ENCODE measurements at regions not wholly inside any gene's neighbourhood (a gene's known extent, or its start where the extent isn't known, plus 50 kb on each side); places are given as distances from the start of the nearest gene placed in this dataset.

DNA sequence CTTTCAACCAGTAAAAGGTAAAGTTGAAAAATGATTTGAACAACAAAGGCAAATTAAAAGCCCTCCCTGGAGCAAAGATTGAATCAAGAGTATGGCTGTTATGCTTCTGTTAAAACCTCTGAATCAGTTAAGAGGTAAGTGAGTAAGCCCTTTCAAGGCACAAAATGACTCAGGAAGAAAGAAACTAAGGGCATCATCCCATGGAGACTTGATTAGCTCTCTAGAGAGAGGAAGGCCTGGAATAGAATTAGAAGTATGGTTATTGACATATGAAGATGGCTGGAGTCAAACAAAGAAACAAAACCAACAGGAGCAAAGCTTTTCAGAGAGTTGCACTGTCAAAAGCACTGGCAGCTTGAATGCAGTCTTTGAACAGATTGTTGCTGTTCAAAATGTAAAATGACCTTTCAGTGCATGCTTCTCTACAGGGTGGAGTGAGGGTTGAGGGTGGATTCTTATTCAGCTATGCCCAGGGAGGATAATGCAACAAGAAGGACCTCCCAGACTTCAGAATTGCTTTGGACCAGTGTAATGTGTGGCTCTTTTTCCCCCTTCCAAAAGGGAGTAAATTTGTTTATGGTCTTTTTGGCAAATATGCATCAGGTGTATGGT lies 365.5 kb downstream of the GBA3 start:
- CTCF ChIA-PET: no interaction called here
- POLR2A ChIA-PET: no interaction called here
- no peaks in the 10 kb centered on the region for H3K36me3 ChIP-seq (replicated peaks in 1 of 2; ENCODE audit: control extremely low read depth in 1 of 2, control insufficient read depth in 1 of 2, extremely low read depth in 1 of 2, insufficient read depth in 2 of 2, low read length in 1 of 2)

DNA sequence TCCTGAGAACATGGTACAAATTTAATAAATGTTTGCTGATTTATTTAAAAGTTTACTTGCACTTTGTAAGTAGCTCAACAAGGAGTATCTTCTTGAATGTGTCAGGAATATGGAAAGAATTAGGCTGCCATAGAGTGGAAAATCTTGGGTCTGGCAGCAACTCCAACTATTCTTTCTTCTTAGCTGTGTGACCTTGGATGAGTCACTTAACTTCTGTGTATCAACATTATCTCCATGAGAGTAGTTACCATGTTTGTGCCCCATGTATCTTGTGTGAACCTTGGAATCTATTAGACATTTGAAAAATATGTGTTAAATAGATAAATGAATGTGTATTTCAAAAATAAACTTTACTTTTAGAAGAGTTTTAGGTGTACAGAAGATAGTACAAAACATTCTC lies 348.8 kb downstream of the GBA3 start:
- Histone ChIP-seq H3K9me3 (ENCODE audit: control extremely low read depth in 1 of 3, control insufficient read depth in 2 of 3, insufficient read depth in 1 of 3, low read length in 2 of 3) (no peaks in the 10 kb centered on the region), H3K4me1 (ENCODE audit: control insufficient read depth in 2 of 2, insufficient read depth in 2 of 2, low read length in 2 of 2) (no peaks in the 10 kb centered on the region), H3K36me3 (replicated peaks in 1 of 2; ENCODE audit: control extremely low read depth in 1 of 2, control insufficient read depth in 1 of 2, extremely low read depth in 1 of 2, insufficient read depth in 2 of 2, low read length in 1 of 2) (no peaks in the 10 kb centered on the region), H3K4me2 (replicated peaks; ENCODE audit: low read depth, low read length, poor library complexity, severe bottlenecking) (no peak overlapping the region), H2AFZ (ENCODE audit: insufficient read depth, low read depth, low read length, poor library complexity, severe bottlenecking) (no peak overlapping the region), H3K4me3 (ENCODE audit: control extremely low read depth in 1 of 5, extremely low read depth in 1 of 5, insufficient read depth in 1 of 5, low read depth in 2 of 5, low read length in 4 of 5) (no peak overlapping the region), H4K20me1 (ENCODE audit: control insufficient read depth, insufficient read depth, low read length, poor library complexity, severe bottlenecking) (no peaks in the 10 kb centered on the region), H3K9ac (ENCODE audit: low read length) (no peak overlapping the region), H3K27ac (ENCODE audit: low read length in 2 of 2) (no peak overlapping the region), H3K27me3 (replicated peaks in 1 of 4; ENCODE audit: control extremely low read depth in 1 of 4, control insufficient read depth in 3 of 4, insufficient read depth in 4 of 4, low read length in 3 of 4) (no peaks in the 10 kb centered on the region), H3K79me2 (ENCODE audit: control insufficient read depth, insufficient read depth, low read length) (no peaks in the 10 kb centered on the region)
- H3K4me1 Mint-ChIP-seq: no peaks in the 10 kb centered on the region
- no peak overlapping the region for H3K4me3 Mint-ChIP-seq
- no peak overlapping the region for H3K27ac Mint-ChIP-seq
- ATAC-seq (ENCODE audit: low read depth): no peak
- POLR2A ChIA-PET: no interaction called here
- H3K27me3 Mint-ChIP-seq: no peaks in the 10 kb centered on the region
- intact Hi-C loops (cut with micrococcal nuclease): no loop called here
- DNase-seq: no peak
- TF ChIP-seq, protein P1, sequence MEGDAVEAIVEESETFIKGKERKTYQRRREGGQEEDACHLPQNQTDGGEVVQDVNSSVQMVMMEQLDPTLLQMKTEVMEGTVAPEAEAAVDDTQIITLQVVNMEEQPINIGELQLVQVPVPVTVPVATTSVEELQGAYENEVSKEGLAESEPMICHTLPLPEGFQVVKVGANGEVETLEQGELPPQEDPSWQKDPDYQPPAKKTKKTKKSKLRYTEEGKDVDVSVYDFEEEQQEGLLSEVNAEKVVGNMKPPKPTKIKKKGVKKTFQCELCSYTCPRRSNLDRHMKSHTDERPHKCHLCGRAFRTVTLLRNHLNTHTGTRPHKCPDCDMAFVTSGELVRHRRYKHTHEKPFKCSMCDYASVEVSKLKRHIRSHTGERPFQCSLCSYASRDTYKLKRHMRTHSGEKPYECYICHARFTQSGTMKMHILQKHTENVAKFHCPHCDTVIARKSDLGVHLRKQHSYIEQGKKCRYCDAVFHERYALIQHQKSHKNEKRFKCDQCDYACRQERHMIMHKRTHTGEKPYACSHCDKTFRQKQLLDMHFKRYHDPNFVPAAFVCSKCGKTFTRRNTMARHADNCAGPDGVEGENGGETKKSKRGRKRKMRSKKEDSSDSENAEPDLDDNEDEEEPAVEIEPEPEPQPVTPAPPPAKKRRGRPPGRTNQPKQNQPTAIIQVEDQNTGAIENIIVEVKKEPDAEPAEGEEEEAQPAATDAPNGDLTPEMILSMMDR (IDR thresholded peaks at IDR 0.05): no peak
- TF ChIP-seq EZH2 (IDR thresholded peaks at IDR 0.05; ENCODE audit: borderline replicate concordance, insufficient read depth, low read depth, low read length, poor library complexity, severe bottlenecking): no peak
- peaks cover 3% of the 10 kb centered on the region for H3K9me3 Mint-ChIP-seq (ENCODE audit: insufficient read depth)
- CTCF ChIA-PET: no interaction called here

More for the DNA sequence above, 365.5 kb downstream of the GBA3 start:
- H3K9me3 ChIP-seq (ENCODE audit: control extremely low read depth in 1 of 3, control insufficient read depth in 2 of 3, insufficient read depth in 1 of 3, low read length in 2 of 3): no peaks in the 10 kb centered on the region
- Mint-ChIP-seq H3K4me3 (no peak overlapping the region), H3K27me3 (no peaks in the 10 kb centered on the region), H3K27ac (no peak overlapping the region), H3K4me1 (no peaks in the 10 kb centered on the region), H3K9me3 (ENCODE audit: insufficient read depth) (no peaks in the 10 kb centered on the region)
- ATAC-seq (ENCODE audit: low read depth) (no peak), DNase-seq (no peak)
- H3K79me2 ChIP-seq (ENCODE audit: control insufficient read depth, insufficient read depth, low read length): no peaks in the 10 kb centered on the region
- no peak overlapping the region for H2AFZ ChIP-seq (ENCODE audit: insufficient read depth, low read depth, low read length, poor library complexity, severe bottlenecking)
- intact Hi-C loops (cut with micrococcal nuclease): no loop called here
- TF ChIP-seq, protein P1 (IDR thresholded peaks at IDR 0.05): no peak
- no peak for TF ChIP-seq EZH2 (IDR thresholded peaks at IDR 0.05; ENCODE audit: borderline replicate concordance, insufficient read depth, low read depth, low read length, poor library complexity, severe bottlenecking)
- H3K9ac ChIP-seq (ENCODE audit: low read length): no peak overlapping the region
- no peak overlapping the region for H3K27ac ChIP-seq (ENCODE audit: low read length in 2 of 2)
- H3K4me1 ChIP-seq (ENCODE audit: control insufficient read depth in 2 of 2, insufficient read depth in 2 of 2, low read length in 2 of 2): no peaks in the 10 kb centered on the region
- no peaks in the 10 kb centered on the region for H3K27me3 ChIP-seq (replicated peaks in 1 of 4; ENCODE audit: control extremely low read depth in 1 of 4, control insufficient read depth in 3 of 4, insufficient read depth in 4 of 4, low read length in 3 of 4)
- no peak overlapping the region for H3K4me3 ChIP-seq (ENCODE audit: control extremely low read depth in 1 of 5, extremely low read depth in 1 of 5, insufficient read depth in 1 of 5, low read depth in 2 of 5, low read length in 4 of 5)
- H4K20me1 ChIP-seq (ENCODE audit: control insufficient read depth, insufficient read depth, low read length, poor library complexity, severe bottlenecking): no peaks in the 10 kb centered on the region
- H3K4me2 ChIP-seq (replicated peaks; ENCODE audit: low read depth, low read length, poor library complexity, severe bottlenecking): no peak overlapping the region
